HG03520 (cell line): ENCODE measurements at regions not wholly inside any gene's neighbourhood (a gene's known extent, or its start where the extent isn't known, plus 50 kb on each side); places are given as distances from the start of the nearest gene placed in this dataset.
A peak's percentile ranks its signal among the peaks of the same experiment; 100 is the strongest.

Experiments used
- ATAC-seq: cut with Tn5 transposase; IDR thresholded peaks from one replicate; pipeline ENCODE4 v1.9.1; 2021; ENCODE audit warnings: mild to moderate bottlenecking, moderate library complexity; ENCODE audit not compliant: unreplicated experiment

- ATAC-seq, result no peak
Measured at GRCh38 chr6:105909106-105909505, 177.0 kb upstream of the PRDM1 start.

GRCh38 chr6:105907991-105908390, 178.1 kb upstream of the PRDM1 start:
- no peak for ATAC-seq

DNA sequence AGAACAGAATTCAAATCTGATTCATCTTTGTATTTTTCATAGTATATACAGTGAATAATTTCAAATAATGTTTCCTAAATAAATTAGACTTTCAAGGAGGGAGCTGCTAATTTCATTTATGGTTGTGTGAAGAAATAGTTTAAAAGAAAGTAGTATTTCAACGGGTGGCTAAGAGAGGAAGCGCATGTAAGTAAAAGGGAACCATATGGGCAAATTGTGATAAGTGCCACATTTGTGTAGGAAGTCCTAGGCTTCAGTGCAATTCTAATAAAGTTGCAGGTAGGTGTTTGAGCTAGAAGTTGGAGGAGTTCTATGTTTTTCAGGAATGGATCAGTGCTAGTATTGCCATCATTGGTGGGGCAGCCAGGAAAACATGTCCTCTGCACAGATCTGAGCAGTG, 178.8 kb upstream of the PRDM1 start:
- ATAC-seq, result no peak

GRCh38 chr6:105902401-105903031, 183.6 kb upstream of the PRDM1 start:
- no peak for ATAC-seq

DNA sequence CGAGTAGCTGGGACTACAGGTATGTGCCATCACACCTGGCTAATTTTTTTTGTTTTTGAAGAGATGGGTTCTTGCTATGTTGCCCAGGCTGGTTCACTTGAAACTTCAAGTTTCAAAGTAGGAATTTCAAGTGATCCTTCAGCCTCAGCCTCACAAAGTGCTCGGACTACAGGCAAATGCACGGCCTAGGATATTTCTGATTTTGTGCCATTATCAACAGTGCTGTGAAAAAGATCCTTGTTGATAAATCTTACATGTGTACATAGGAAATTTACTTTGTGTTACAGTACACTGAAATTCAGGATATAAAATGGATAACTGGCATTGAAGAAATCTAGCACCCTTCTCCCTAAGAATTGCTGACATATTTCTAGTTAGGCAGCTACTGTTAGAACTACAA, 184.6 kb upstream of the PRDM1 start:
- no peak for ATAC-seq

DNA sequence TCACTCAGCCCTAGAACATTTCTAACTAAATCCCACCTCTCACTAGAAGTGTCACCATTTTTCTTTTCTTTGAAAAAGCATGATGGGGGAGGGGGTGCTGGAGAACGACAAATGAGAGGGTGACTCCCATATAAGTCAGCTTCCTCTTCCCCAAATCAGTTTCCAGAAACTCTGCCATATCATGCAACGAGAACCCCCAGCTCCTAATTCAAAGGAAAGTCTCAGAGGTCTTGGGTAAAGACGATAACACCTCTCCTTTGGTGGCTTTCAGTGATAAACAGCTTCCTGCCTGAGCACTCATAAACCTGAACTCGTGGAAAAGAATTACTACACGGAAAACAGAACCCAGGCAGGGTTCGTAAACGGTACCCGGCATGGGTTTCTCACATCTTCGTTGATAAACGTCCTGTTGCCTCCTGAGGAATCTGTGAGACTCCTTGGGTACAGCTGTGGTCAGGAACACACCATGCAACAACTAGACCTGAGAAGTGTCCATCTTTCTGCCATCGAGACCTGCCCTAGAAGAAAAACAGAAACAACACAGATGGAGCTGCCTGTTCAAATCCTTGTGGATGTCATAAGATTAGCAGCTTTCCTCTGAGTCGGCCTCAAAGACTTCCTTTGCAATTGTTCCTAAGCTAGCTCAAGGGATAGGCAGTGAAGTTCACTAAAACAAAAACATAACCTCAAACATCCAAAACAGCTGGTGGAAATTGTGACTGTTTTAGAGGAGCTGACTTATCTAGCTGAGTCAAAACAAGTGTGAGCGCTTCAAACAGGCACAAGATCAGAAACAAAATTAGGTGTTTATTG, 185.8 kb upstream of the PRDM1 start:
- ATAC-seq, result no peak

DNA sequence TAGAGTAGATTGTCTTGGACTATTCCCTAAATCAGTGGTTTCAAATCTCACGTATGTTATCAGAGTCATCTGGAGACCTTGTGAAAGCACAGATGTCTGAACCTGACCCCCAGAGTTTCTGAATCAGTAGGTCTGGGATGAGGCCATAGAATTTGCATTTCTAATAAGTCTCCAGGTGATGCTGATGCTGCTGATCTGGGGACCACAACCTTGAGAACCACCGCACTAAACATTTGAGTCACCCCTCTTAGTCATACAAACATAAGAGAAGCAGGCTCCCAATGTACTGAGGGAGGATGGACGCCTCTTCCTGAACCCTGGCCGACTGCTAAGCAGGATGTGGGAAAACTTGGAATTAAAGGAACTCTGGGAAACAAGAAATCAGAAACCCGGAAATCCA, 187.8 kb upstream of the PRDM1 start:
- peak; percentile 72 for ATAC-seq

- ATAC-seq, result no peak
Measured at GRCh38 chr6:105897131-105897530, 189.0 kb upstream of the PRDM1 start.

GRCh38 chr6:105896821-105897095, 189.4 kb upstream of the PRDM1 start:
- no peak for ATAC-seq

DNA sequence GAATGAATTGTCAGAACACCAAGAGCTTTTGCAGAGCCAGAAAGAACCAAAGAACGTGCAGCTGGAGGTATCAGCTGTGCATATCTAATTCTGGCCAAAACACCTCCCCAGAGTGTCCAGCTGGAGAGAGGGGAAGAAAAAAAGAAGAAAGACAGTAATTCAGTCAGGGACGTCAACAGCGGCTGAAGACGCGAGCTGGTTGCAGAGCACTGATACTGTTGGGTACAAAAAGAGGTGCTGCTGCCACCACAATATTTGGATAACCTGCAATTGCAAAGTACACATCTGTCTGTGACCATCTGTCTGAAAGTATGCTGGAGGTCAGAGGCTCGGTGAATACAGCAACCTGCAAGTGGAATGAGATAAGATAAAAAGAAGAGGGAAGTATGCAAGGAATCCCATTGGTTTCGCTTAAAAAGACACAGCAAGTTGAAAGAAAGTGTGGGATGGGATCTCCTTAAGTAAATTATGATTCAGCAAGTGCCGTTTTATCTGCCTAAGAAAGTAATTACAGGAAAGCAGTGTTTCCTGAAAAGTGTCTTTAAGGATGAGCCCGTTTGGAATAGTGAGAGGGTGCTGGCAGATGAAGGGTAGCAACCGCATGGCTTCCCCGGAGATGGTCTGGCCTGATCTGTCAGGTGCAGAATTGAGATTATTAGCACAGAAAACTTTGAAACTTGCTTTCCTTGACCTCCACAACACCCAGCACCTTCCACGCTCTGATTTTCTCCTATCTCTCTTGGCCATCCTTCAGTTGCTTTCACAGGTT, 189.9 kb upstream of the PRDM1 start:
- no peak for ATAC-seq

DNA sequence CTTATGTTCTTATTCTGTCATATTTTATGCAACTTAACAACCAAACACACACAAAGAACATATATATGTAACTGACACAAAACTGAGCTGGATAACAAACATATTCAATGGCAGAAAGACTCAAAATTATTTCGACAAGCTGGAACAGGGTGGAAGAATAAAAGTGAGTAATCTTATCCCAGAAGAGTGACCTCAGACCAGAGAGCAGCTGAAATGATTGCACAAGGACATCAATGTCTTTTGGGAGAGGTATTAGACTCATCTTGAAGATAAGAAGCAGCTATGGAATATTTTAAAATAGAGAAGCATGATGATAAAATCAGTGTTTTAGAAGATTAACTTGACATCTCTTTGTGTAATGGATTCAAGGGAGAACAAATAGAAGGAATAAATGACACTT, 191.6 kb upstream of the PRDM1 start:
- ATAC-seq, result no peak

GRCh38 chr6:105893741-105894140, 192.4 kb upstream of the PRDM1 start:
- ATAC-seq, result no peak

GRCh38 chr6:105892577-105893262, 193.4 kb upstream of the PRDM1 start:
- ATAC-seq, result peak; percentile 85

GRCh38 chr6:105890521-105891244, 195.5 kb upstream of the PRDM1 start:
- ATAC-seq, result no peak

DNA sequence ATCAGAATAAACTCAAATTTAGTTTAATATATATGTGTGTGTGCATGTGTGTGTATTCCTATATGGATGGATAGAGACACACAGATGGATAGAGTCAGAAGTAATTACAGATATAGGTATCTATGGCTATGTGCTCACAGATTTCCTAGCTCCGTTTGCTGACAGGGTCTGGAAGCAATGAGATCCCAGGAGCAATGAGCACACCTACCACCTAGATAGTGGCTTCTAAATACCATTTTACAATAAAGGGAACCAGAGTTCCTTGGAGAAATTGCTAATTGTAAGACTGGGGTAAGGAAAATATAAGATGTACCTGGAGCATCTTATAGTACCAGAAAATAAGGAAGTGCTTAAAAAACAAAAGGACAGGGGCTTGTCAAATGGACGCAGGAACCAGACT, 196.2 kb upstream of the PRDM1 start:
- ATAC-seq, result no peak

DNA sequence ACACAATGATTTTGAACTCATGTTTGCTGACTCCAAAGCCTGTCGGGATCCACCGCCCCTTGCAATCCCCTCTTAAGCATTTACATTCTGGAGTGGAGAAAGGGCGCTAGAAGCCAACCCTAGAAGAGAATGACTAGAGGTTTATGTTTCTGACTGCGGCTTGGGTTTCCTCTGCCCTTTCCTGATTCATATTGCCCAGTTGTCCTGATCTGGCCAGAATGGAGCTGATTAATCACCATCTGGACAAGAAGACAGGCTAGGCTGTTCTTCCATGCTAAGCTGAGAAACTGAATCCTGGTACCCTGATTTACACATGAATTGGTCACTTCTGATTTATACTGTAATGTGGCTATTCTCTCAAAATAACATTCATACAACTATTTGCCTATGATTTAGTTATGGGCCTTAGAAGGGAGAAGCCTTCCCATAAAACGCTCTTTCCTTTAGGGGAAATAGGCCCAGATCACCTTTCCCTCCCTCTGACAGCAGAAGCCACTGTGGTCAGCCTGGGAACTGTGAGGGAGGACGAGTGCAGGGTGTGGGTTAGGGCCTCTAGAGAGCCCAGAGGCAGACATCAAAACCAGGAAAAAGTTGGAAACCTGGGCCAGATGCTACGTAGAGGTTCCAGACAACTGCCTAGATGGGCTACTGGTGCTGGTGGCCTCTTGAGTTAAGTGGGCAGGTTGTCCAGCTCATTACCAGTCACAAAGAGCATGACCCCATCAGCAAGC, 199.2 kb upstream of the PRDM1 start:
- ATAC-seq, result no peak

- ATAC-seq, result no peak
Measured at GRCh38 chr6:105886066-105886813, 199.9 kb upstream of the PRDM1 start.

GRCh38 chr6:105884426-105884825, 201.7 kb upstream of the PRDM1 start:
- no peak for ATAC-seq

- ATAC-seq, result no peak
Measured at GRCh38 chr6:105884011-105884410, 202.1 kb upstream of the PRDM1 start.
